HG02588 (cell line): ENCODE measurements at regions not wholly inside any gene's neighbourhood (a gene's known extent, or its start where the extent isn't known, plus 50 kb on each side); places are given as distances from the start of the nearest gene placed in this dataset.
"Not testable (repeated sequence)": the region's sequence is repeated elsewhere in the genome, so short reads cannot be mapped to it uniquely, and the experiment has no call there.

Experiments used
- ATAC-seq: cut with Tn5 transposase; IDR thresholded peaks from one replicate; pipeline ENCODE4 v1.9.1; 2021; ENCODE audit warnings: mild to moderate bottlenecking, moderate library complexity; ENCODE audit not compliant: unreplicated experiment

DNA sequence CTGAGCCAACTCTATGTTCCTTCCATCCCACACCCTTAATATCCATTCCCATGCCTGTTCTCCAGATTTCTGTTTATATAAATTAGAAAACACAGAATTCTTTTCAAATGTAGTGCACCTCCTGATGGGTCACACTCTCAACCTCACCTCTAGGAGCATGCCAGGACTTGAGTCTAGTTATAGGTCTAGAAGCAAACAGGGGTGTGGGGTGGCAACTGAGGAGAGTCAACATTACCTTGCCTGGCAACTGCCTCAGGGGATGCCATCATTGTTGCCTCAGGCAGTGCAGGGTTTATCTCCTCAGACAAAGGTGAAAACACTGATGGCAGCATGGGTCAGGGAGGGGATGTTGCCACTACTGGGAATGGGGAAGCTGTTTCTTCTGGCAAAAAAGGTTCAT lies 181.0 kb upstream of the IPO5 start:
- not testable (repeated sequence) for ATAC-seq

DNA sequence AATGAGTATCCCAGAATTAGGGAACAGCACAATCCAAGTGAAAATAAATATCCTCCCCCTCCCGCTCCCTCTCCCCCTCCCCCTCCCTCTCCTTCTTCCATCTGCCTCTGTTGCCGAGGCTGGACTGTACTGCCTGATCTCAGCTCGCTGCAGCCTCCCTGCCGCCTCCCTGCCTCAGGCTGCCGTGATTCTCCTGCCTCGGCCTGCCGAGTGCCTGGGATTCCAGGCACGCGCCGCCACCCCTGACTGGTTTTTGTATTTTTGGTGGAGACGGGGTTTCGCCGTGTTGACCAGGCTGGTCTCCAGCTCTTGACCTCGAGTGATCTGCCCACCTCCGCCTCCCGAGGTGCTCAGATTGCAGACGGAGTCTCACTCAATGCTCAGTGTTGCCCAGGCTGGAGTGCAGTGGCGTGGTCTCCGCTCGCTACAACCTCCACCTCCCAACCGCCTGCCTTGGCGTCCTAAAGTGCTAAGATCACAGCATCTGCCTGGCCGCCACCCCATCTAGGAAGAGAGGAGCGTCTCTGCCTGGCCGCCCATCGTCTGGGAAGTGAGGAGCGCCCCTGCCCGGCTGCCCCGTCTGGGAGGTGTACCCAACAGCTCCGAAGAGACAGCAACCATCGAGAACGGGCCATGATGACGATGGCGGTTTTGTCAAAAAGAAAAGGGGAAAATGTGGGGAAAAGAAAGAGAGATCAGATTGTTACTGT lies 178.9 kb upstream of the IPO5 start:
- ATAC-seq, result not testable (repeated sequence)

- ATAC-seq, result no peak
Measured at GRCh38 chr13:97780486-97780885, 173.0 kb upstream of the IPO5 start.

GRCh38 chr13:97781891-97782305 lies 171.6 kb upstream of the IPO5 start:
- no peak for ATAC-seq

DNA sequence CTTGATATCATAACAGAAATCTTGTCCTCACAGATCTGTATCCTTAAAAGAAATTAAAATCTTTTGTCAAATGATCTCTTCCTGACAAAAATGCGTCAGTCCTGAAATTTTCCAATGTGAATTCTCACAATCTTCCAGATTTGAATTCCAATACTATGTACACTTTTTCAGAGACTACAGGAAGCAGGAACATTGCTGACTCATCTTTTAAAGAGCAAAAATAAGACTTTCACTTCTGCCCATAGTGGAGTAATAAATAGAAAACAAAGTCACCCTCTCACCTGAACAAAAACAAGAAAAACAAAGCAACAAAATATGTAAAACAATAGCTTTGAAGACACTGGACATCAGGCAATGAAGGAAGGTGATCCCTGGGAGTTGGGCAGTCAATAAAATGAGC lies 167.0 kb upstream of the IPO5 start:
- ATAC-seq, result no peak

- no peak for ATAC-seq
Measured at GRCh38 chr13:97797553-97797952, 155.9 kb upstream of the IPO5 start.

GRCh38 chr13:97798171-97798821 lies 155.2 kb upstream of the IPO5 start:
- ATAC-seq, result no peak

DNA sequence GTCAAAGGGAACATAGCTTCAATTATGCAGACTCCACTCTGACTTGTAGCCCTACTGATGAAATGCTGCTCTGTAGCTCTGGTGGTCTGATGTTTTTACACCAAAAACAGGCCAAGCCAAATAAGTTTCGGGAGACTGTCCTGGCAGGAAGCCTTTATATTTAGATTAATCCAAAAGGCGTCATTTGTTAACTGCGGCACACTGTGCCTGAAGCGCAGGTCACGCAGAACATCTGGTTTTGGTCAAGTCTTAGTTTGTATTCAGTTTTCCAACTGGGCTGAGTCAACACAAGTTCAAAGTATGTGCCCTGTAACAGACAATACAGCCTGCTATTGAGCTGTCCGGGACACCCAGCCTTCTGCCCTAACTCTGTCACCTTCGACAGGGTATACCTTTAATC lies 154.6 kb upstream of the IPO5 start:
- no peak for ATAC-seq

- no peak for ATAC-seq
Measured at GRCh38 chr13:97802213-97802612, 151.3 kb upstream of the IPO5 start.

DNA sequence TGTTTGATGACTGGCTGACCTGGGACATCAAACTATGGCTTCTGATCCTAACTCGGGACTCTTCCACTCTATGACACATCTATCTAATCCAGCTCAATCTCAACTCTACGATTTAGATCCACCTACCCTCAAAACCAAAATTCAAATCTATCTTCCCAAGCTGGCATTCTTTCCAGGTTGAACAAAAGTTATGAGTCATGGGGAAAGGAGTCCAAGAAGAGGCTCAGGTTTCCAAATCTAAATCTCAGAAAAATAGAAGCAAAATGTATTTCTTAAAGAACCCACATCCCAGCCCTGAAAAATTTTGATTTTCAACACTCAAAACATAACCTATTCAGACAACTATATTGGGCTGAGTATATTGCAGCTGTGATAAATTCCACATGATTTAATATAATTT lies 143.9 kb upstream of the IPO5 start:
- ATAC-seq, result no peak

DNA sequence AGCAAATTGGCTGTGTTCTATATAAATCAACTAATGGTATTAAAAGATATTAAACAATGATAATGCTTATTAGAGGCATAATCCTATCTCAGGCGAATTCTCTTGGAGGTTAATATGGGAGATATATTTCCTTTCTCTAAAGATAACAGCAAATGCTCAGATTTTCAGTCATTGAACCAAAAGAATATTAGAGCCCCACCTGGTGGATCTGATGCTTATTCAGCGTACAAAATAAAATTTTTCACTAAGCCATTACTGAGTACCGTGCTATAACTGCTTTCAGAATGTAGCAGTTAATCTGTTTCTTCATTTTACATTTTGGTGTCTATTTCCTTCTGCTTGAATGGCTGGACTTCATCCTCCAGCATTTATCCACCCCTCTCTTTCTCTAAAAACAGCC lies 143.3 kb upstream of the IPO5 start:
- ATAC-seq, result no peak

GRCh38 chr13:97822377-97822776 lies 131.1 kb upstream of the IPO5 start:
- no peak for ATAC-seq

DNA sequence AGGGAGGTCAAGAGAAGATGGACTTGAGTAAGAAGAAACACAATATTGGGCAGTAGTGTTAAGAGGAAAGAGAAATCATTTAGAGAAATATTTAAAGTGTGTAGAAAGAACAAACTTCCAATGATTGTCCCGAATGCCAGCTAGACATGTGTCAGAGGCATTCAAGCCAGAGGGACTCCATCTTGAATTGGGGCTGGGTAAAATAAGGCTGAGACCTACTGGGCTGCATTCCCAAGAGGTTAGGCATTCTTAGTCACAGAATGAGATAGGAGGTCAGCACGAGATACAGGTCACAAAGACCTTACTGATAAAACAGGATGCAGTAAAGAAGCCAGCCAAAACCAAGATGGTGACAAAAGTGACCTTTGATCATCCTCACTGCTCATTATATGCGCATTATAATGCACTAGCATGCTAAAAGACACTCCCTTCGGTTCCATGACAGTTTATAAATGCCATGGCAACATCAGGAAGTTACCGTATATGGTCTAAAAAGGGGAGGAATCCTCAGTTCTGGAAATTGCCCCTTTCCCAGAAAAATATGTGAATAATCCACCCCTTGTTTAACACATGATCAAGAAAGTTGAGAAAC lies 127.0 kb upstream of the IPO5 start:
- ATAC-seq, result no peak

DNA sequence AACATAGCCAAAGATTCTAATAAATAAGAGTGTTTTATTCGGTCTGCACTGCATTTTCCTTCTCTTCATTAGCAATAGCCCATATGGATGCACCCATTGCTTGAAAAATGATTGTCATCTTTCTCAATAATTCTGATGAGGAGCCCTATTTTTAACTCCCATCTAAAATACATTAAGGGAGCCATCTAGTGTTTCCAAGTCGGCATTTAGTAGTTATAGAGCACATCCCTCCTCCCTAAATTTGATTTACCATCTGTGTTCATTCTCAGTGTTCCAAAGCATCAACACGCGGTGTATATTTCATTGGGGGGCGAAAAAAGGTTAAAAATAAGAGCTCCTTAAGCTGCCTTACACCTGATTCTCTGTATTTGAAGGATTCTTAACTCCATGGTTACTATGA lies 119.2 kb upstream of the IPO5 start:
- ATAC-seq, result no peak

GRCh38 chr13:97843189-97843588 lies 110.3 kb upstream of the IPO5 start:
- no peak for ATAC-seq

- ATAC-seq, result peak; percentile 42
Measured at GRCh38 chr13:97844151-97844550, 109.3 kb upstream of the IPO5 start.

- peak; percentile 14 for ATAC-seq
Measured at GRCh38 chr13:97848886-97849285, 104.6 kb upstream of the IPO5 start.

DNA sequence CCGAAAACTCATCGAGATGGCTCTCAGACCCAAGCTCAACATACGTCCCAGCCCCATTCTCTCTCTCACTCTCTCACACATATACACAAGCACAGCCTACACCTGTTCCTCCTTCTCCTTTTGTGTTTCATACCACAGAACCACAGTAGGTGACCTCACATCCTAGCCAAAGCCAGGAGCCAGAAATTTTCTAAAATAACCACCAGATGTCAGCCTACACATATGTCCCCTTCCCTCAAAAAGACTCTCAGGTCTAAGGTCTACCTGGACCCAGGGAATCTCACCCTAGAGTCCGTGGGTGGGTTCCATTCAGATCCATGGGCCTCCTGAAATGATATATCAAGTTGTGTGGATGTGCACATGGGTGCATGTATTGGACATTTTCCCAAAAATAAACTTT lies 104.2 kb upstream of the IPO5 start:
- ATAC-seq, result peak; percentile 83

- no peak for ATAC-seq
Measured at GRCh38 chr13:97851269-97851668, 102.2 kb upstream of the IPO5 start.

DNA sequence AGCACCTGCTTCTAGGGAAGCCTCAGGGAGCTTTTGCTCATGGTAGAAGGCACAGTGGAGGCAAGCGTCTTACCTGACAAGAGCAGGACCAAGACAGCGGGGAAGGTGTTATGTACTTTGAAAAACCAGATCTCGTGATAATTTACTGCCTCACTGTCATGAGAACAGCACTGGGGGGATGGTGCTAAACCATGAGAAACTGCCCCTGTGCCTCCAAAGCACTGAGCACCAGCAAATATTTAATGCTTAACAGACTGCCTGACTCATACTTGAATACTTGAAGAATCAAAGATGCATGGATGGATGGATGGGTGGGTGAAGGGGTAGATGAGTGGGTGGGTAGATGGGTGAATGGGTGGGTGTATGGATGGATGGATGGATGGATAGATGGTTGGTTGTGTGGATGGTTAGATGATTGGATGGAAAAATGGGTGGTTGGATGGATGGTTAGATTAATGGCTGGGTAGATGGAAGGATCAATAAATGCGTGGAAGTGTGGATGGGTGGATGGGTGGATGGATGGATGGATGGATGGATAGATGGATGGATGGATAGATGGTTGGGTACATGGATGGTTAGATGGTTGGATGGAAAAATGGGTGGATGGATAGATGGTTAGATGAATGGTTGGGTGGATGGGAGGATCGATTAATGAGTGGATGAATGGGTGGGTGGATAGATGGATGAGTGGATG lies 101.1 kb upstream of the IPO5 start:
- no peak for ATAC-seq

DNA sequence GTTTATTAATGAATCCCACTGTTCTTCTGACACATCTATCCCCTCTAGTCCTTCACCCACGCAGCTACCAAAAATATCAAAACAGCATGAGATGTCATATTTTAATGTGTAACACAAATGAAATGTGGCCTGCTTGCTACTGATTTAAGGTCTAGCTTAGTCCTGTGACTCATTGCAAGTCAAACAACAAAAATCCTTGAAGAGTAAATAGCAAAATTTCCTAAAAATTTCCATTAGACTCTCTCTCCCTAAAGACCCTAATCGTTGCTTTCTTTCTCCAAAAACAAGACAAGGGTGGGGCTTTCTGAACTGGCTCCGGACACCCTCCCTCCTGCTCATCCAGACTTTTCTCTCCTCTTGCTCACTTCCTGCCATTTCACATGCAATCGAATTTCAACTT lies 99.9 kb upstream of the IPO5 start:
- no peak for ATAC-seq
